Peyer's patch (tissue), 4 donors: ENCODE measurements at regions not wholly inside any gene's neighbourhood (a gene's known extent, or its start where the extent isn't known, plus 50 kb on each side); places are given as distances from the start of the nearest gene placed in this dataset.

Source experiments
- DNase-seq, 3 donors: peaks; one replicate each; pipeline ENCODE4 v3.0.0-alpha.2; 2017 to 2019
- H3K27ac ChIP-seq, 4 donors: fragments of 200-600 bp; sonication (generic); one replicate each; pipeline ENCODE4 v1.5.1; 2016 to 2019
- H3K27me3 ChIP-seq, 2 donors: fragments of 200-600 bp; sonication (generic); one replicate each; pipeline ENCODE4 v1.5.1; 2019
- H3K36me3 ChIP-seq, 3 donors: fragments of 200-600 bp; sonication (generic); one replicate each; pipeline ENCODE4 v1.5.1; 2016 to 2019
- H3K4me1 ChIP-seq, 4 donors: fragments of 200-600 bp; sonication (generic); one replicate each; pipeline ENCODE4 v1.5.1; 2016 to 2019
- H3K4me3 ChIP-seq, 4 donors: fragments of 200-600 bp; sonication (generic); 1 replicate in 3 of 4; 2 replicates in 1 of 4; pipeline ENCODE4 v1.5.1; 2016 to 2019; ENCODE audit warnings: mild to moderate bottlenecking in 1 of 4
- H3K9me3 ChIP-seq, 4 donors: fragments of 200-600 bp; sonication (generic); one replicate each; pipeline ENCODE4 v1.5.1; 2016 to 2019; ENCODE audit warnings: mild to moderate bottlenecking in 1 of 4
- POLR2A ChIP-seq, 2 donors: fragments of 450-650 bp; IDR thresholded peaks; one replicate each; pipeline ENCODE4 v1.5.1; 2017; ENCODE audit warnings: antibody characterized with exemption in 2 of 2, mild to moderate bottlenecking in 2 of 2, moderate library complexity in 2 of 2
- TF ChIP-seq, protein P1 (sequence below), 6 experiments: fragments of 450-650 bp in 4 of 6; fragments of 200-600 bp in 2 of 6; sonication (generic) in 1 of 6; IDR thresholded peaks; one replicate each; pipeline ENCODE4 v1.5.1; 2017 to 2019; ENCODE audit warnings: antibody characterized with exemption in 6 of 6, mild to moderate bottlenecking in 3 of 6, moderate library complexity in 1 of 6

- Histone ChIP-seq H3K9me3 (no peaks in the 10 kb centered on the region), H3K4me3 (no peak overlapping the region), H3K27ac (no peak overlapping the region), H3K36me3 (no peaks in the 10 kb centered on the region), H3K4me1 (no peaks in the 10 kb centered on the region), H3K27me3 (no peaks in the 10 kb centered on the region)
- no peak for DNase-seq
- TF ChIP-seq POLR2A (IDR thresholded peaks at IDR 0.05), result no peak
- TF ChIP-seq, protein P1, sequence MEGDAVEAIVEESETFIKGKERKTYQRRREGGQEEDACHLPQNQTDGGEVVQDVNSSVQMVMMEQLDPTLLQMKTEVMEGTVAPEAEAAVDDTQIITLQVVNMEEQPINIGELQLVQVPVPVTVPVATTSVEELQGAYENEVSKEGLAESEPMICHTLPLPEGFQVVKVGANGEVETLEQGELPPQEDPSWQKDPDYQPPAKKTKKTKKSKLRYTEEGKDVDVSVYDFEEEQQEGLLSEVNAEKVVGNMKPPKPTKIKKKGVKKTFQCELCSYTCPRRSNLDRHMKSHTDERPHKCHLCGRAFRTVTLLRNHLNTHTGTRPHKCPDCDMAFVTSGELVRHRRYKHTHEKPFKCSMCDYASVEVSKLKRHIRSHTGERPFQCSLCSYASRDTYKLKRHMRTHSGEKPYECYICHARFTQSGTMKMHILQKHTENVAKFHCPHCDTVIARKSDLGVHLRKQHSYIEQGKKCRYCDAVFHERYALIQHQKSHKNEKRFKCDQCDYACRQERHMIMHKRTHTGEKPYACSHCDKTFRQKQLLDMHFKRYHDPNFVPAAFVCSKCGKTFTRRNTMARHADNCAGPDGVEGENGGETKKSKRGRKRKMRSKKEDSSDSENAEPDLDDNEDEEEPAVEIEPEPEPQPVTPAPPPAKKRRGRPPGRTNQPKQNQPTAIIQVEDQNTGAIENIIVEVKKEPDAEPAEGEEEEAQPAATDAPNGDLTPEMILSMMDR (IDR thresholded peaks at IDR 0.05), result no peak
Measured at GRCh38 chr10:112005044-112005443, 178.5 kb downstream of the GPAM start.

DNA sequence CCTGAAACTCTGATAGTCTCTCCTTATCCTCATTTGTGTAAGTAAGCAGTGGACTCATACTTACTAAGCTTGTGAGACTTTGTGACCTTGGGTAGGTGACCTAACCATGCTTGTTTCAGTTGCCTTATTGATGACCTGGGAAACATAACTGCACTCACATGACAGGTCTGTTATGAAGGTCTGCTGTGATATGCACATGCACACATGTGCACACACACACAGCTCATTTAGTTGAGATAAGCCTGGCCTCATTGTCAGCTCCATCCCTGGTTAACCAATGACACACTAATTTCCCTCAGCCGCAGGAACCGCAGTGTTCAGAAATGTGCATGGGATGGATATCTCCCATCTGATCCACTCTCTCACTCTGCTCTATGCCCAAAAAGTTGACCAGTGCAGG, 177.2 kb downstream of the GPAM start:
- no peak for TF ChIP-seq POLR2A (IDR thresholded peaks at IDR 0.05)
- TF ChIP-seq, protein P1 (IDR thresholded peaks at IDR 0.05), result no peak
- no peak overlapping the region for H3K27ac ChIP-seq

GRCh38 chr10:112006831-112007230, 176.7 kb downstream of the GPAM start:
- Histone ChIP-seq H3K27me3 (no peaks in the 10 kb centered on the region), H3K4me1 (no peaks in the 10 kb centered on the region), H3K36me3 (no peaks in the 10 kb centered on the region), H3K4me3 (no peak overlapping the region), H3K9me3 (no peaks in the 10 kb centered on the region), H3K27ac (no peak overlapping the region)
- no peak for TF ChIP-seq POLR2A (IDR thresholded peaks at IDR 0.05)
- TF ChIP-seq, protein P1 (IDR thresholded peaks at IDR 0.05), result no peak
- DNase-seq, result no peak

More for the DNA sequence above, 177.2 kb downstream of the GPAM start:
- Histone ChIP-seq H3K4me3 (no peak overlapping the region), H3K36me3 (no peaks in the 10 kb centered on the region), H3K9me3 (no peaks in the 10 kb centered on the region), H3K27me3 (no peaks in the 10 kb centered on the region), H3K4me1 (no peaks in the 10 kb centered on the region)
- no peak for DNase-seq

GRCh38 chr10:112022196-112022595, 161.4 kb downstream of the GPAM start:
- no peaks in the 10 kb centered on the region for H3K4me1 ChIP-seq
- no peak overlapping the region for H3K4me3 ChIP-seq
- no peaks in the 10 kb centered on the region for H3K27me3 ChIP-seq
- TF ChIP-seq POLR2A (IDR thresholded peaks at IDR 0.05), result no peak
- TF ChIP-seq, protein P1 (IDR thresholded peaks at IDR 0.05), result no peak
- no peak overlapping the region for H3K27ac ChIP-seq
- no peaks in the 10 kb centered on the region for H3K9me3 ChIP-seq
- no peak for DNase-seq
- no peaks in the 10 kb centered on the region for H3K36me3 ChIP-seq

DNA sequence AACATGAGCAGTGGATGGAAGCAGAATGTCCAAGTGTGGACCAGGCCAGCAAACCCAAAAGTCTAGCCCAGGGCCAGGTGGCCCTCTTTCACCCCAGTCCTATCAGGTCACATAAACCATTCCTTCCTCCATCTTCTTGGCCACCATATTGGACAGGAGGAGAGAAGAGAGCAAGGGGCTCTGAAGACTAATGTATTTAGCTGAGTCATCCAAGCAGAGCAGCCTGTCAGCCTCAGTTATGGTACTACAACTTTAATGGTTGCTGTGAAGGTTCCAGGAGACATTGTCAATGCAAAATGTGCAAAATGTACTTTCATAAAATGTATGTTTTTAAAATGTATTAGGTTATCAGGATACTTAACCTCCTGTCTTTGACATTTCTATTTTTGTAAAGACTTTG, 159.5 kb downstream of the GPAM start:
- Histone ChIP-seq H3K4me3 (no peak overlapping the region), H3K27me3 (no peaks in the 10 kb centered on the region), H3K36me3 (no peaks in the 10 kb centered on the region), H3K4me1 (no peaks in the 10 kb centered on the region), H3K9me3 (no peaks in the 10 kb centered on the region), H3K27ac (no peak overlapping the region)
- DNase-seq, result no peak
- no peak for TF ChIP-seq POLR2A (IDR thresholded peaks at IDR 0.05)
- TF ChIP-seq, protein P1 (IDR thresholded peaks at IDR 0.05), result no peak

DNA sequence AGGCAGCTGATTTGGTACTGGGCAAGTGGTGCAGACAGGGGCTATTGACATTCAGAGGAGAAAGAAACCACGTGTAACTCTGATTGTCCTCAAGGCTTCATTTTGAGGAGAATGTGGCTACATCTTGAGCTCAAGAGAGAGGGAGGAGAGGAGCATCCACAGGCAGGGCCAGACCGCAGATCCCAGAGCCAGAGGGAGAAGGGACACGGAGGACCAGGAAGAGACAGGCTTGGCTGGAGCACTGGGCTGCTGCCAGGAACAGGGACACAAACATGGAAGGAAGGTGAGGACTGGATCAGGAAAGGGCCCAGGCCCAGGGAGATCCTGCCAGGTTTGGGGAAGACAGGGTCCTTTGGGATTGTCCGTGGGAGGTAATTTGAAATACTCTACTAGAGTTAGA, 158.3 kb downstream of the GPAM start:
- no peak overlapping the region for H3K4me3 ChIP-seq
- DNase-seq, result no peak
- no peaks in the 10 kb centered on the region for H3K27me3 ChIP-seq
- H3K9me3 ChIP-seq, result peaks cover 0 to 3% (median 0%) of the 10 kb centered on the region in 4 donors
- H3K4me1 ChIP-seq, result no peaks in the 10 kb centered on the region
- no peak for TF ChIP-seq POLR2A (IDR thresholded peaks at IDR 0.05)
- TF ChIP-seq, protein P1 (IDR thresholded peaks at IDR 0.05), result no peak
- no peaks in the 10 kb centered on the region for H3K36me3 ChIP-seq
- H3K27ac ChIP-seq, result no peak overlapping the region
